GM12878 (cell line): ENCODE measurements at regions not wholly inside any gene's neighbourhood (a gene's known extent, or its start where the extent isn't known, plus 50 kb on each side); places are given as distances from the start of the nearest gene placed in this dataset.

Experiments used
- ATAC-seq: fragments of 200-7000 bp; cut with Tn5 transposase; 3 replicates; pipeline ENCODE4 v1.9.1; 2020; ENCODE audit warnings: mild to moderate bottlenecking, moderate library complexity
- BruUV-seq: library from RNA; stranded (reverse); fragments of 400-500 nt; replicated peaks from 2 replicates; lab custom pipeline; 2021; lab: Mats Ljungman, UMichigan
- CTCF ChIA-PET: fragments of 300-600 bp; sonication (Branson Sonifier 250); formaldehyde crosslinking; extraction: SDS; loops from one replicate; lab custom pipeline; 2021; ENCODE audit warnings: inconsistent platforms; lab: Yijun Ruan, JAX
- POLR2A ChIA-PET: fragments of 350-600 bp; formaldehyde crosslinking; extraction: SDS; loops from one replicate; lab custom pipeline; 2021; ENCODE audit warnings: inconsistent platforms; lab: Charles Lee
- RAD21 ChIA-PET: fragments of 300-600 bp; sonication (Branson Sonifier 250); formaldehyde crosslinking; loops from one replicate; lab custom pipeline; 2023; ENCODE audit warnings: antibody characterized with exemption; ENCODE audit not compliant: unreplicated experiment; lab: Charles Lee
- SMC1A ChIA-PET: fragments of 300-600 bp; sonication (Branson Sonifier 250); formaldehyde crosslinking; loops from one replicate; lab custom pipeline; 2023; ENCODE audit not compliant: unreplicated experiment, uncharacterized antibody; lab: Charles Lee
- DNase-seq: peaks from one replicate; pipeline ENCODE4 v3.0.0-alpha.2; 2011; ENCODE audit warnings: low read depth, low spot score
- FAIRE-seq: peaks from 3 replicates; lab custom pipeline; 2011; peaks lifted over from hg19 to GRCh38; lab: Jason Lieb, UNC
- H2AFZ ChIP-seq: 2 replicates; pipeline ENCODE4 v1.6.0; 2011; ENCODE audit warnings: low read depth, low read length, control low read depth; ENCODE audit not compliant: control insufficient read depth
- H3K27ac ChIP-seq: 2 replicates; pipeline ENCODE4 v1.5.1; 2011; ENCODE audit warnings: control low read depth; ENCODE audit not compliant: control insufficient read depth, insufficient read depth
- H3K27me3 ChIP-seq, 2 experiments: replicated peaks in 1 of 2; 2 replicates each; pipeline versions ENCODE4 v1.6.0 to v1.6.1; 2011; ENCODE audit warnings: low read length in 1 of 2; ENCODE audit not compliant: control insufficient read depth in 2 of 2, insufficient read depth in 2 of 2
- H3K36me3 ChIP-seq, 2 experiments: 2 replicates each; pipeline ENCODE4 v1.5.1; 2011; ENCODE audit warnings: low read length in 1 of 2; ENCODE audit not compliant: control insufficient read depth in 2 of 2, insufficient read depth in 2 of 2
- H3K4me1 ChIP-seq: 2 replicates; pipeline ENCODE4 v1.6.1; 2011; ENCODE audit warnings: mild to moderate bottlenecking, low read length, moderate library complexity, mixed read lengths; ENCODE audit not compliant: control insufficient read depth, insufficient read depth
- H3K4me2 ChIP-seq: 2 replicates; pipeline ENCODE4 v1.6.0; 2011; ENCODE audit warnings: control low read depth; ENCODE audit not compliant: control insufficient read depth, insufficient read depth
- H3K4me3 ChIP-seq: fragments of 200-600 bp; sonication (generic); 2 replicates; pipeline ENCODE4 v1.5.1; 2016
- H3K79me2 ChIP-seq: 2 replicates; pipeline ENCODE4 v1.6.0; 2011; ENCODE audit warnings: low read length; ENCODE audit not compliant: control insufficient read depth, insufficient read depth
- H3K9ac ChIP-seq: 2 replicates; pipeline ENCODE4 v1.8.0; 2011; ENCODE audit warnings: low read length, control low read depth, mixed read lengths; ENCODE audit not compliant: control insufficient read depth, insufficient read depth
- H3K9me3 ChIP-seq: replicated peaks from 3 replicates; pipeline ENCODE4 v1.5.1; 2011; ENCODE audit warnings: mild to moderate bottlenecking, low read length; ENCODE audit not compliant: control insufficient read depth, insufficient read depth
- H4K20me1 ChIP-seq: 2 replicates; pipeline ENCODE4 v1.6.0; 2011; ENCODE audit not compliant: control insufficient read depth, insufficient read depth
- MTA3 ChIP-seq: IDR thresholded peaks from 2 replicates; pipeline ENCODE4 v1.6.1; 2012; ENCODE audit warnings: low read length, inconsistent platforms, borderline replicate concordance
- MYB ChIP-seq: fragments of 150-350 bp; IDR thresholded peaks from 2 replicates; pipeline ENCODE4 v1.6.1; 2014; ENCODE audit warnings: mild to moderate bottlenecking, low read depth, low read length, borderline replicate concordance
- RUNX3 ChIP-seq: IDR thresholded peaks from 2 replicates; pipeline ENCODE4 v1.6.1; 2012; ENCODE audit warnings: low read length, inconsistent platforms
- SUPT20H ChIP-seq: IDR thresholded peaks from 2 replicates; pipeline ENCODE4 v1.6.1; 2011; ENCODE audit warnings: low read depth, mild to moderate bottlenecking, low read length, moderate library complexity, borderline replicate concordance; ENCODE audit not compliant: control insufficient read depth
- WGBS: methylation state at CpG from one replicate; pipeline ENCODE4 v1.1.6; 2016; ENCODE audit warnings: low lambda C conversion rate; ENCODE audit not compliant: insufficient replicate concordance, insufficient coverage; ENCODE audit errors: missing lambda C conversion rate; 5-methylcytosine and 5-hydroxymethylcytosine counted together
- in situ Hi-C: fragments of 300-500 bp; cut with MboI; formaldehyde crosslinking; loops from 9 replicates; pipeline ENCODE4 v1.14.3; 2018; ENCODE audit warnings: mixed read lengths
- intact Hi-C: fragments of 100-400 bp; cut with micrococcal nuclease; formaldehyde crosslinking; loops from one replicate; pipeline ENCODE4 v1.14.2; 2022; ENCODE audit not compliant: unreplicated experiment
- TF ChIP-seq, protein P1 (sequence below): IDR thresholded peaks from 2 replicates; pipeline ENCODE4 v1.6.1; 2011; ENCODE audit warnings: borderline replicate concordance, low read depth, mild to moderate bottlenecking, moderate library complexity, low read length; ENCODE audit not compliant: insufficient read depth, poor library complexity, severe bottlenecking
- TF ChIP-seq, protein P2 (sequence below): fragments of 450-650 bp; IDR thresholded peaks from 2 replicates; pipeline ENCODE4 v1.6.1; 2017; ENCODE audit warnings: antibody characterized with exemption, mild to moderate bottlenecking, moderate library complexity
- TF ChIP-seq, protein P3 (sequence below): fragments of 450-650 bp; IDR thresholded peaks from 2 replicates; pipeline ENCODE4 v1.6.1; 2016; ENCODE audit warnings: mild to moderate bottlenecking
- TF ChIP-seq, protein P4 (sequence below): fragments of 450-650 bp; IDR thresholded peaks from 2 replicates; pipeline ENCODE4 v1.6.1; 2017; ENCODE audit warnings: mild to moderate bottlenecking, low read depth, inconsistent platforms; ENCODE audit not compliant: poor library complexity, severe bottlenecking

DNA sequence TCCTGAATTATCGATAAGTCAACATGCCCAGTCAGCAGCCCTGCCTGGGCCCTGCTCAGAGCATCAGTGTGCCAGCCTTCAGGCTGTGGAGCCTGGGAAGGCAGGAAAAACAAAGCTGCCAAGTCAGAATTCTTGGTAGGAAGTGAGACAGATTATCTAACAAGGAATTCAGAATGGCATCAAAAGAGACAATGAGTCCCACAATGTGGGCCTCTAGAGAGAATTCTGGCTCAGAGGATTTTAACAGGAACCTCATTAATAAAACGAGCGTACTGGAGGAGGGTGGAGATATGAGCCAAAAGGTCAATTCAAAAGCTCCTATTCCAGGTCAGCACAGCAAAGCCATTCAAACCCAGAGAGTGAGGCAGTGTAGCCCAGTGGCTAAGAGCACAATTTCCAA lies 327.6 kb upstream of the MMADHC start (continued):
- TF ChIP-seq, protein P1, sequence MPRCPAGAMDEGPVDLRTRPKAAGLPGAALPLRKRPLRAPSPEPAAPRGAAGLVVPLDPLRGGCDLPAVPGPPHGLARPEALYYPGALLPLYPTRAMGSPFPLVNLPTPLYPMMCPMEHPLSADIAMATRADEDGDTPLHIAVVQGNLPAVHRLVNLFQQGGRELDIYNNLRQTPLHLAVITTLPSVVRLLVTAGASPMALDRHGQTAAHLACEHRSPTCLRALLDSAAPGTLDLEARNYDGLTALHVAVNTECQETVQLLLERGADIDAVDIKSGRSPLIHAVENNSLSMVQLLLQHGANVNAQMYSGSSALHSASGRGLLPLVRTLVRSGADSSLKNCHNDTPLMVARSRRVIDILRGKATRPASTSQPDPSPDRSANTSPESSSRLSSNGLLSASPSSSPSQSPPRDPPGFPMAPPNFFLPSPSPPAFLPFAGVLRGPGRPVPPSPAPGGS: no peak
- TF ChIP-seq, protein P2, sequence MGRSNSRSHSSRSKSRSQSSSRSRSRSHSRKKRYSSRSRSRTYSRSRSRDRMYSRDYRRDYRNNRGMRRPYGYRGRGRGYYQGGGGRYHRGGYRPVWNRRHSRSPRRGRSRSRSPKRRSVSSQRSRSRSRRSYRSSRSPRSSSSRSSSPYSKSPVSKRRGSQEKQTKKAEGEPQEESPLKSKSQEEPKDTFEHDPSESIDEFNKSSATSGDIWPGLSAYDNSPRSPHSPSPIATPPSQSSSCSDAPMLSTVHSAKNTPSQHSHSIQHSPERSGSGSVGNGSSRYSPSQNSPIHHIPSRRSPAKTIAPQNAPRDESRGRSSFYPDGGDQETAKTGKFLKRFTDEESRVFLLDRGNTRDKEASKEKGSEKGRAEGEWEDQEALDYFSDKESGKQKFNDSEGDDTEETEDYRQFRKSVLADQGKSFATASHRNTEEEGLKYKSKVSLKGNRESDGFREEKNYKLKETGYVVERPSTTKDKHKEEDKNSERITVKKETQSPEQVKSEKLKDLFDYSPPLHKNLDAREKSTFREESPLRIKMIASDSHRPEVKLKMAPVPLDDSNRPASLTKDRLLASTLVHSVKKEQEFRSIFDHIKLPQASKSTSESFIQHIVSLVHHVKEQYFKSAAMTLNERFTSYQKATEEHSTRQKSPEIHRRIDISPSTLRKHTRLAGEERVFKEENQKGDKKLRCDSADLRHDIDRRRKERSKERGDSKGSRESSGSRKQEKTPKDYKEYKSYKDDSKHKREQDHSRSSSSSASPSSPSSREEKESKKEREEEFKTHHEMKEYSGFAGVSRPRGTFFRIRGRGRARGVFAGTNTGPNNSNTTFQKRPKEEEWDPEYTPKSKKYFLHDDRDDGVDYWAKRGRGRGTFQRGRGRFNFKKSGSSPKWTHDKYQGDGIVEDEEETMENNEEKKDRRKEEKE: no peak

DNA sequence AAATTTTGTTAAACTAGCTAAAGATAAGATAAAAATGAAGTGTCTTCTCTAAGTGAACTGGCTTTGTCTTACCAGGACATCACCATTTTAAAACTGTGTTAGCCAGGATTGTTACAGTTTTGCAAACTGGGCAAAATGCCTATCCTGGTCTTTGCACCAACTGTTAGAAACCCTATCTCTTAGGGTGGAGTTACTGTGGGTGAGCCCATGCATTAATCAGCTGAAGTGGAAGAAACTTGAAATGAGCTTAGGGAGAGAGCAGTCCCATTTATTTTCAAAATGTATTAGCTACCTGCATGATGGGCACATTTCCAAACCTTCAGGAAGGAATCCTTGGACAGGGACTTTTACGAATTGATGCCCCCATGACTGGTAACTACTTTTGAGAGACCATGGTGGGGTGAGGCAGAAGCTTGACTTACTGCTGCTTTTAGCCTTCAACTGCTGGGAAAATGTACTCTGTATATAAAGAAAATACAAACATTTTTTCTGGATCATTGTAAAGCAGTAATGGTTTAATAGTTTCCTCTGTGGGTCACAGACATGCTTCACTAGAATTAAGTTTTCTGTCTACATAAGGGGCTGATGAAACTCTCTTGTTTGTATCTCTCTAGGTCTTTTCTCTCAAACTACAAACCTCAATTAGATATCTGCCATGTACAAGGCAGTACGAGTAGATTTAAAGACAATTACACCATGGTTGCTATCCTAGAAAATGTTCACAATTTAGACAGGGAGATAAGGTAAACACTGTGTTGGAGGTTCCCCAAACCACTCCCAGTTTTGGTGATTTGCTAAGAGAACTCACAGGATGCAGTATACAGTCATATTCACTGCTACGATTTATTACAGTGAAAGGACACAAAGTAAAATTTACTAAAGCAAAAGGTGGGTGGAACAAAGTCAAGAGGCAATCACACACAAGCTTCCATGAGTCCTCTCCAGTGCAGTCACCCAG lies 321.4 kb upstream of the MMADHC start:
- H3K36me3 ChIP-seq: no peaks in the 10 kb centered on the region
- ATAC-seq: no peak
- intact Hi-C loops: no loop called here
- DNase-seq: no peak
- H3K9ac ChIP-seq: no peak overlapping the region
- in situ Hi-C loops: no loop called here
- H3K9me3 ChIP-seq: no peaks in the 10 kb centered on the region
- no peak overlapping the region for H3K4me2 ChIP-seq
- H2AFZ ChIP-seq: no peak overlapping the region
- CTCF ChIA-PET: interaction anchor here (1.1 kb wide), 2 partner anchors 17 to 25 kb away, joined by 3 read pairs; no protein-coding TSS in a partner anchor
- no peak overlapping the region for H3K4me3 ChIP-seq
- no peaks in the 10 kb centered on the region for H3K27me3 ChIP-seq
- WGBS: 3% methylated on average over 3 of the region's 3 CpGs
- H4K20me1 ChIP-seq: no peaks in the 10 kb centered on the region
- POLR2A ChIA-PET: no interaction called here
- SMC1A ChIA-PET: interaction anchor here (1.0 to 1.4 kb wide), 2 partner anchors 9 to 10 kb away, joined by 3 read pairs; no protein-coding TSS in a partner anchor
- no peaks in the 10 kb centered on the region for H3K79me2 ChIP-seq
- H3K4me1 ChIP-seq: no peaks in the 10 kb centered on the region
- H3K27ac ChIP-seq: no peak overlapping the region
- BruUV-seq: no TSS peak
- no peak for FAIRE-seq
- RAD21 ChIA-PET: no interaction called here
- no peak for TF ChIP-seq RUNX3
- TF ChIP-seq, protein P3, sequence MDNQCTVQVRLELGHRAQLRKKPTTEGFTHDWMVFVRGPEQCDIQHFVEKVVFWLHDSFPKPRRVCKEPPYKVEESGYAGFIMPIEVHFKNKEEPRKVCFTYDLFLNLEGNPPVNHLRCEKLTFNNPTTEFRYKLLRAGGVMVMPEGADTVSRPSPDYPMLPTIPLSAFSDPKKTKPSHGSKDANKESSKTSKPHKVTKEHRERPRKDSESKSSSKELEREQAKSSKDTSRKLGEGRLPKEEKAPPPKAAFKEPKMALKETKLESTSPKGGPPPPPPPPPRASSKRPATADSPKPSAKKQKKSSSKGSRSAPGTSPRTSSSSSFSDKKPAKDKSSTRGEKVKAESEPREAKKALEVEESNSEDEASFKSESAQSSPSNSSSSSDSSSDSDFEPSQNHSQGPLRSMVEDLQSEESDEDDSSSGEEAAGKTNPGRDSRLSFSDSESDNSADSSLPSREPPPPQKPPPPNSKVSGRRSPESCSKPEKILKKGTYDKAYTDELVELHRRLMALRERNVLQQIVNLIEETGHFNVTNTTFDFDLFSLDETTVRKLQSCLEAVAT: no peak
- no peak for TF ChIP-seq MYB
- TF ChIP-seq, protein P4, sequence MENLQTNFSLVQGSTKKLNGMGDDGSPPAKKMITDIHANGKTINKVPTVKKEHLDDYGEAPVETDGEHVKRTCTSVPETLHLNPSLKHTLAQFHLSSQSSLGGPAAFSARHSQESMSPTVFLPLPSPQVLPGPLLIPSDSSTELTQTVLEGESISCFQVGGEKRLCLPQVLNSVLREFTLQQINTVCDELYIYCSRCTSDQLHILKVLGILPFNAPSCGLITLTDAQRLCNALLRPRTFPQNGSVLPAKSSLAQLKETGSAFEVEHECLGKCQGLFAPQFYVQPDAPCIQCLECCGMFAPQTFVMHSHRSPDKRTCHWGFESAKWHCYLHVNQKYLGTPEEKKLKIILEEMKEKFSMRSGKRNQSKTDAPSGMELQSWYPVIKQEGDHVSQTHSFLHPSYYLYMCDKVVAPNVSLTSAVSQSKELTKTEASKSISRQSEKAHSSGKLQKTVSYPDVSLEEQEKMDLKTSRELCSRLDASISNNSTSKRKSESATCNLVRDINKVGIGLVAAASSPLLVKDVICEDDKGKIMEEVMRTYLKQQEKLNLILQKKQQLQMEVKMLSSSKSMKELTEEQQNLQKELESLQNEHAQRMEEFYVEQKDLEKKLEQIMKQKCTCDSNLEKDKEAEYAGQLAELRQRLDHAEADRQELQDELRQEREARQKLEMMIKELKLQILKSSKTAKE: no peak
- no peak for TF ChIP-seq MTA3
- no peak for TF ChIP-seq SUPT20H
